ENCODE measurements at regions not wholly inside any gene's neighbourhood (a gene's known extent, or its start where the extent isn't known, plus 50 kb on each side); places are given as distances from the start of the nearest gene placed in this dataset.

GRCh38 chr14:106681161-106681560 is 1154.8 kb downstream of the TMEM121 start:
- dilution Hi-C loops (cut with MboI; ENCODE audit: extremely low pct_ligation_motif_present, low sequenced_read_pairs) (no loop called here), intact Hi-C loops (cut with micrococcal nuclease) (no loop called here)
- no peaks in the 10 kb centered on the region for H3K9me1 ChIP-seq (replicated peaks; ENCODE audit: control insufficient read depth, extremely low read depth, insufficient read depth, low read length)
- POLR2A ChIA-PET: no interaction called here
- H3K36me3 ChIP-seq (ENCODE audit: control insufficient read depth in 2 of 2, extremely low read depth in 1 of 2, insufficient read depth in 2 of 2, low read length in 2 of 2): no peaks in the 10 kb centered on the region
- DNase-seq (ENCODE audit: low read depth, low spot score) (no peak), FAIRE-seq (no peak)
- no peak overlapping the region for H3K4me3 ChIP-seq (replicated peaks in 1 of 3; ENCODE audit: insufficient read depth in 1 of 3, low read depth in 1 of 3, low read length in 3 of 3)
- no peak overlapping the region for H2AFZ ChIP-seq (ENCODE audit: low read depth, low read length)
- H3K27me3 ChIP-seq (ENCODE audit: control insufficient read depth in 2 of 2, insufficient read depth in 2 of 2, low read length in 2 of 2): no peaks in the 10 kb centered on the region
- no peaks in the 10 kb centered on the region for H3K4me1 ChIP-seq (ENCODE audit: control insufficient read depth, extremely low read depth, insufficient read depth, low read length)
- no TSS peak for BruUV-seq (replicated peaks)
- no peak overlapping the region for H3K27ac ChIP-seq (ENCODE audit: insufficient read depth, low read depth, low read length)
- H3K4me2 ChIP-seq (ENCODE audit: insufficient read depth, low read length): no peak overlapping the region
- no peak overlapping the region for H3K9ac ChIP-seq (replicated peaks; ENCODE audit: extremely low read depth, insufficient read depth, low read length)
- CTCF ChIA-PET: no interaction called here
- H3K9me3 ChIP-seq (replicated peaks; ENCODE audit: control insufficient read depth, insufficient read depth, low read length): no peaks in the 10 kb centered on the region
- TF ChIP-seq FOS (IDR thresholded peaks at IDR 0.05; ENCODE audit: borderline replicate concordance, insufficient read depth, low read length): no peak
- no peak for TF ChIP-seq MAX (IDR thresholded peaks at IDR 0.05; ENCODE audit: insufficient read depth, insufficient read length)
- TF ChIP-seq POLR2AphosphoS5 (IDR thresholded peaks at IDR 0.05; ENCODE audit: insufficient read depth, low read depth, low read length): no peak
- TF ChIP-seq MYC (IDR thresholded peaks at IDR 0.05; ENCODE audit: low read depth, low read length): no peak
- no peak for TF ChIP-seq CTCF (IDR thresholded peaks at IDR 0.05; ENCODE audit: extremely low read depth in 1 of 2, insufficient read depth in 1 of 2, low read depth in 1 of 2, low read length in 2 of 2)
- no peak for TF ChIP-seq POLR2A (IDR thresholded peaks at IDR 0.05; ENCODE audit: low read depth, low read length)
- TF ChIP-seq GATA2 (IDR thresholded peaks at IDR 0.05; ENCODE audit: insufficient read depth, insufficient read length, low read depth, low read length): no peak
- no peak for TF ChIP-seq EZH2 (IDR thresholded peaks at IDR 0.05; ENCODE audit: borderline replicate concordance, low read depth, low read length, severe bottlenecking)
- no peak for TF ChIP-seq JUN (IDR thresholded peaks at IDR 0.05; ENCODE audit: borderline replicate concordance, insufficient read depth, insufficient read length, low read depth)
- no peaks in the 10 kb centered on the region for H3K79me2 ChIP-seq (ENCODE audit: control insufficient read depth, insufficient read depth, low read length)
- H4K20me1 ChIP-seq (replicated peaks; ENCODE audit: control insufficient read depth, extremely low read depth, insufficient read depth, low read length): no peaks in the 10 kb centered on the region

Data from endothelial cell of umbilical vein (primary cell).